Caco-2 (cell line): ENCODE measurements at regions not wholly inside any gene's neighbourhood (a gene's known extent, or its start where the extent isn't known, plus 50 kb on each side); places are given as distances from the start of the nearest gene placed in this dataset.

Experiments
- BruUV-seq: library from RNA; stranded (reverse); fragments of 400-500 nt; replicated peaks from 2 replicates; lab custom pipeline; 2021; lab: Mats Ljungman, UMichigan
- CTCF ChIA-PET: fragments of 300-600 bp; sonication (Branson Sonifier 250); formaldehyde crosslinking; loops from one replicate; lab custom pipeline; 2022; ENCODE audit warnings: antibody characterized with exemption; lab: Charles Lee
- POLR2A ChIA-PET: fragments of 300-600 bp; sonication (Branson Sonifier 250); formaldehyde crosslinking; loops from one replicate; lab custom pipeline; 2022; ENCODE audit warnings: antibody characterized with exemption; lab: Charles Lee
- DNase-seq, 2 experiments: peaks; one replicate each; pipeline versions ENCODE4 v3.0.0 to v3.0.0-alpha.2; 2020 to 2022
- H3K27me3 ChIP-seq: replicated peaks from 2 replicates; pipeline ENCODE4 v1.6.0; 2011; ENCODE audit warnings: low read length; ENCODE audit not compliant: control insufficient read depth, insufficient read depth
- H3K36me3 ChIP-seq: 2 replicates; pipeline ENCODE4 v1.5.1; 2011; ENCODE audit warnings: low read length; ENCODE audit not compliant: control insufficient read depth, insufficient read depth
- H3K4me1 ChIP-seq: fragments of 250-450 bp; sonication (Bioruptor Pico); 2 replicates; pipeline ENCODE4 v1.5.1; 2020; ENCODE audit warnings: mild to moderate bottlenecking
- H3K4me3 ChIP-seq: 2 replicates; pipeline ENCODE4 v1.5.1; 2011; ENCODE audit warnings: low read depth, mild to moderate bottlenecking, control low read depth, low read length
- H3K9me3 ChIP-seq: fragments of 250-450 bp; sonication (Bioruptor Pico); 2 replicates; pipeline ENCODE4 v1.5.1; 2020; ENCODE audit warnings: mild to moderate bottlenecking, moderate library complexity
- H3K27ac Mint-ChIP-seq: one replicate; pipeline ENCODE4 v1.8.0; 2022; ENCODE audit warnings: mixed read lengths; ENCODE audit not compliant: unreplicated experiment
- H3K27me3 Mint-ChIP-seq: one replicate; pipeline ENCODE4 v1.8.0; 2022; ENCODE audit warnings: mixed read lengths; ENCODE audit not compliant: insufficient read depth, unreplicated experiment
- H3K36me3 Mint-ChIP-seq: one replicate; pipeline ENCODE4 v1.8.0; 2022; ENCODE audit warnings: mild to moderate bottlenecking, mixed read lengths; ENCODE audit not compliant: insufficient read depth, unreplicated experiment
- H3K4me1 Mint-ChIP-seq: one replicate; pipeline ENCODE4 v1.8.0; 2022; ENCODE audit warnings: low read depth, mixed read lengths; ENCODE audit not compliant: unreplicated experiment
- H3K4me3 Mint-ChIP-seq: one replicate; pipeline ENCODE4 v1.8.0; 2022; ENCODE audit warnings: mild to moderate bottlenecking, moderate library complexity, mixed read lengths; ENCODE audit not compliant: unreplicated experiment
- H3K9me3 Mint-ChIP-seq: one replicate; pipeline ENCODE4 v1.8.0; 2022; ENCODE audit warnings: mixed read lengths; ENCODE audit not compliant: unreplicated experiment
- CTCF ChIP-seq, 2 experiments: fragments of 200-600 bp in 1 of 2; IDR thresholded peaks; 1 replicate in 1 of 2; 2 replicates in 1 of 2; pipeline versions ENCODE4 v1.5.1 to v1.8.0; 2011 to 2022; ENCODE audit warnings: antibody characterized with exemption in 1 of 2, control low read depth in 1 of 2, inconsistent platforms in 1 of 2, low read depth in 1 of 2, low read length in 1 of 2, mild to moderate bottlenecking in 1 of 2, moderate library complexity in 1 of 2; ENCODE audit not compliant: insufficient read depth in 1 of 2, severe bottlenecking in 1 of 2, unreplicated experiment in 1 of 2
- intact Hi-C: fragments of 100-400 bp; cut with micrococcal nuclease; formaldehyde crosslinking; loops from one replicate; pipeline ENCODE4 v1.10.0; 2022; ENCODE audit not compliant: unreplicated experiment

DNA sequence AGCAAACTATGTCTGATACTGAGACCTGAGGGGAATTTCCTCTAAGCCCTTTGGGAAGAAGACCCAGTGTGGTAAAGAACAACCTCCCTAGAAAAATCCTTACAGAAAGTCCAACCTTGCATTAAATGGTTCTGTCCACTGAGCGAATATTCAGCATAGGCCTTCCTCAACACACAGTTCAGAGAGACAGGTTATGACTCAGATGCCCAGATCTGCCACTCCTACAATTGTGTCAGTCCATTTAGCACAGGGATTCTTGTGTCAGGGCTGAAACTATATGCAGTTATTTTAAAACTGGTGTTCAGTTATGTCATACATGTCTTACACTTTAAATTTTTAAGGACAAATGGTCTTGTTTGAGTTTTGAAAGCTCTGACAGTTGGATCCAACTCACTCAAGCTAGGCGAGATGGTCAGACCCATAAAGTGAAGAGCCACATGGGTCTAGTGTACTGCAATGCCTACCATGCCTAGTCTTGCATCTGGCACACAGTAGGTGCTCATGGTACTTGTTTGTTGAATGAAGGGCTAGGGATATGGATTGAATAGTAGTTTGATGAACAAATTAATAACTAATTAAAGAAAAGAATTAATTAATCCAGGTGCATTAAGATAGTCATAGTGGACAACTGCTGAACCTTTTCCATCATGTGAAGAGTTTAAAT lies 207.5 kb upstream of the PWP1 start:
- no peak overlapping the region for H3K27ac Mint-ChIP-seq
- CTCF ChIA-PET = no interaction called here
- POLR2A ChIA-PET = no interaction called here
- no peaks in the 10 kb centered on the region for H3K4me1 Mint-ChIP-seq
- no peak for DNase-seq
- Histone ChIP-seq H3K9me3 (no peaks in the 10 kb centered on the region), H3K27me3 (no peaks in the 10 kb centered on the region), H3K36me3 (no peaks in the 10 kb centered on the region), H3K4me3 (no peak overlapping the region), H3K4me1 (no peaks in the 10 kb centered on the region)
- intact Hi-C loops = no loop called here
- peaks cover 21% of the 10 kb centered on the region for H3K27me3 Mint-ChIP-seq
- no TSS peak for BruUV-seq
- TF ChIP-seq CTCF (IDR thresholded peaks at IDR 0.05; ENCODE audit: insufficient read depth in 1 of 2, low read depth in 1 of 2, low read length in 1 of 2, severe bottlenecking in 1 of 2, unreplicated experiment in 1 of 2) = no peak
- H3K9me3 Mint-ChIP-seq = no peaks in the 10 kb centered on the region
- H3K36me3 Mint-ChIP-seq = no peaks in the 10 kb centered on the region
- no peak overlapping the region for H3K4me3 Mint-ChIP-seq

DNA sequence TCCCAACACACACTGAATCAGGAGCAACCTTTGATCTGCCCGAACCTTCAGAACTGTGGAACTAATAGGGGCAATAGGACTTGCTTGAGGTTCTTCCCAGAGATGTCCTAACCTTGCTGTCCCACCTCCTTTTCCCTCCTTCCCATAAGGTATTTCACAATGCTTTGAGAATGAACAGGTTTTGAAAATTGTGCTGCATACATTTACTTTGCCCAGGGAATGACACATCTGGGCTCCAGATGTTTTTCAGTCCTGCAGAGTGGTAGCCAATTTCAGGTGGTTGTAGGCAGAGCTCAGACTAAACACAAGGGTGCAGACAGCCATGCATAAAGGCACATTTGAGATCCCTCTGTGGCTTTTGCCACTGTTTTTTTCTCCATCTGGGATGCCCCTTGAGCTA lies 206.7 kb upstream of the PWP1 start:
- Mint-ChIP-seq H3K9me3 (no peaks in the 10 kb centered on the region), H3K27ac (no peak overlapping the region), H3K27me3 (peaks cover 22% of the 10 kb centered on the region), H3K36me3 (no peaks in the 10 kb centered on the region), H3K4me1 (no peaks in the 10 kb centered on the region), H3K4me3 (no peak overlapping the region)
- Histone ChIP-seq H3K9me3 (no peaks in the 10 kb centered on the region), H3K4me1 (no peaks in the 10 kb centered on the region), H3K36me3 (no peaks in the 10 kb centered on the region), H3K4me3 (no peak overlapping the region), H3K27me3 (no peaks in the 10 kb centered on the region)
- BruUV-seq = no TSS peak
- ChIA-PET CTCF (no interaction called here), POLR2A (no interaction called here)
- DNase-seq = no peak
- intact Hi-C loops = no loop called here
- TF ChIP-seq CTCF (IDR thresholded peaks at IDR 0.05; ENCODE audit: insufficient read depth in 1 of 2, low read depth in 1 of 2, low read length in 1 of 2, severe bottlenecking in 1 of 2, unreplicated experiment in 1 of 2) = no peak

DNA sequence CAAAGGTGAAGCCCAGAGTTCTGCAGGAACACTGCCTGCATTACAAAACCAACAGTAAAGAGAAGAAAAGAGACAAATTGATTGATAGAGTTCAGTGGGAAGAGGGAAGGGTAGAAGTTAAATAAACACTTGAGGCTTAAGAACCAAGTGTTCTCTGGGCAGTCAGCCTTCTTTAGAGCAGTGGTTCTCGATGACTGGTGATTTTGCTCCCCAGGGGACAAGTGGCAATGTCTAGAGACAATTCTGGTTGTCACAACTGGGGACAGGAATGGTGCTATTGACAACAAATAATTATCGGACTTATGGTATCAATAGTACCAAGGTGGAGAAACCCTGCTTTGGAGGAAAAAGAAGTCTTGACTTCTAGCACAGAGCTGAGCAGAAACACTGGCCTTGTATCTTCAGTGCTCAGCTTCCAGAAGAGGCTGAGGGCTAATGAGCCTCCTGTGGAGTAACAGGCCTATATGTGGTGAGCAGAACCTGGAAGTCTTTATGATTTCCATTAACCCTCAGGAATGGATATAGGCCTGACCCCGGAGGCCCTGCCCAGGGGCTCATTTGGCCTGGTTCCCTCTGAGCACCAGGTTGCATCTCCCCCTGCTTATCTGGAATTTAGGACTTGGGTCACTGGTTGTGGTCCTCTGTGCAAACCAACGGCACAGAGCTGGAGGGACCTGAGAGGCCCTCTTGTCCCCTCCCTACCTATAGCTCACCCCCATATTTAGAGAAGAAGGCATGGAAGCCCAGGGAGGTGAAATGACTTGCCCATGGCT lies 204.6 kb upstream of the PWP1 start:
- no peak overlapping the region for H3K4me3 Mint-ChIP-seq
- CTCF ChIA-PET = no interaction called here
- no TSS peak for BruUV-seq

More for the DNA sequence above, 204.6 kb upstream of the PWP1 start:
- Mint-ChIP-seq H3K36me3 (no peaks in the 10 kb centered on the region), H3K27ac (no peak overlapping the region), H3K9me3 (no peaks in the 10 kb centered on the region), H3K27me3 (peaks cover 23% of the 10 kb centered on the region), H3K4me1 (no peaks in the 10 kb centered on the region)
- H3K36me3 ChIP-seq = no peaks in the 10 kb centered on the region
- no peaks in the 10 kb centered on the region for H3K9me3 ChIP-seq
- H3K27me3 ChIP-seq = no peaks in the 10 kb centered on the region
- no peaks in the 10 kb centered on the region for H3K4me1 ChIP-seq
- no peak for TF ChIP-seq CTCF (IDR thresholded peaks at IDR 0.05; ENCODE audit: insufficient read depth in 1 of 2, low read depth in 1 of 2, low read length in 1 of 2, severe bottlenecking in 1 of 2, unreplicated experiment in 1 of 2)
- H3K4me3 ChIP-seq = no peak overlapping the region
- POLR2A ChIA-PET = no interaction called here
- no peak for DNase-seq
- intact Hi-C loops = no loop called here
